HepG2 (cell line): ENCODE measurements at regions not wholly inside any gene's neighbourhood (a gene's known extent, or its start where the extent isn't known, plus 50 kb on each side); places are given as distances from the start of the nearest gene placed in this dataset.

Experiments
- ATAC-seq: fragments of 200-7000 bp; cut with Tn5 transposase; 3 replicates; pipeline ENCODE4 v1.9.1; 2020; ENCODE audit warnings: mild to moderate bottlenecking, moderate library complexity
- BruUV-seq: library from RNA; stranded (reverse); fragments of 400-500 nt; replicated peaks from 2 replicates; lab custom pipeline; 2021; lab: Mats Ljungman, UMichigan
- CTCF ChIA-PET: fragments of 300-600 bp; formaldehyde crosslinking; extraction: SDS; loops from one replicate; lab custom pipeline; 2021; ENCODE audit warnings: low total read pairs, inconsistent platforms, low intra/inter-chr PET ratio; lab: Yijun Ruan, JAX
- POLR2A ChIA-PET: fragments of 350-600 bp; sonication (Branson Sonifier 250); formaldehyde crosslinking; loops from one replicate; lab custom pipeline; 2020; ENCODE audit warnings: antibody characterized with exemption, inconsistent platforms; lab: Yijun Ruan, JAX
- DNase-seq: peaks from one replicate; pipeline ENCODE4 v3.0.0-alpha.2; 2015; ENCODE audit warnings: low spot score
- FAIRE-seq: peaks from 3 replicates; lab custom pipeline; 2011; peaks lifted over from hg19 to GRCh38; lab: Jason Lieb, UNC
- H2AFZ ChIP-seq: one replicate; pipeline ENCODE4 v1.6.1; 2011; ENCODE audit warnings: low read length, inconsistent platforms
- H3K27ac ChIP-seq: fragments of 300-600 bp; 3 replicates; pipeline ENCODE4 v1.8.0; 2011; ENCODE audit warnings: mixed run types, mild to moderate bottlenecking, mixed read lengths, low read length, inconsistent platforms; ENCODE audit not compliant: insufficient read depth; ENCODE audit errors: extremely low read length
- H3K27me3 ChIP-seq, 2 experiments: fragments of 200-600 bp in 1 of 2; 2 replicates in 1 of 2; 3 replicates in 1 of 2; pipeline versions ENCODE4 v1.6.0 to v1.8.0; 2011; ENCODE audit warnings: low read length in 2 of 2, mild to moderate bottlenecking in 2 of 2, moderate library complexity in 2 of 2, inconsistent platforms in 1 of 2; ENCODE audit not compliant: insufficient read depth in 2 of 2, control insufficient read depth in 1 of 2
- H3K36me3 ChIP-seq, 2 experiments: fragments of 200-600 bp in 1 of 2; replicated peaks in 1 of 2; 2 replicates in 1 of 2; 3 replicates in 1 of 2; pipeline versions ENCODE4 v1.5.1 to v1.8.0; 2011; ENCODE audit warnings: low read length in 2 of 2, inconsistent platforms in 1 of 2; ENCODE audit not compliant: insufficient read depth in 2 of 2, control insufficient read depth in 1 of 2
- H3K4me1 ChIP-seq: 2 replicates; pipeline ENCODE4 v1.5.1; 2012; ENCODE audit warnings: low read length, inconsistent platforms; ENCODE audit not compliant: insufficient read depth
- H3K4me2 ChIP-seq: 2 replicates; pipeline ENCODE4 v1.6.0; 2011; ENCODE audit warnings: low read depth, low read length, inconsistent platforms
- H3K4me3 ChIP-seq, 3 experiments: fragments of 200-600 bp in 1 of 3; sonication (generic), shearing (Covaris generic) in 1 of 3; replicated peaks in 1 of 3; 2 replicates each; pipeline ENCODE4 v1.5.1; 2011 to 2016; ENCODE audit warnings: low read length in 3 of 3, inconsistent platforms in 2 of 3, low read depth in 2 of 3, mild to moderate bottlenecking in 2 of 3, control low read depth in 1 of 3, mixed read lengths in 1 of 3; ENCODE audit not compliant: insufficient read depth in 1 of 3
- H3K79me2 ChIP-seq: one replicate; pipeline ENCODE4 v1.6.1; 2011; ENCODE audit warnings: low read length, inconsistent platforms; ENCODE audit not compliant: insufficient read depth
- H3K9ac ChIP-seq: 2 replicates; pipeline ENCODE4 v1.6.0; 2011; ENCODE audit warnings: mild to moderate bottlenecking, low read depth, low read length, inconsistent platforms; ENCODE audit not compliant: insufficient read depth
- H3K9me3 ChIP-seq: 2 replicates; pipeline ENCODE4 v1.5.1; 2012; ENCODE audit warnings: mild to moderate bottlenecking, low read length
- H4K20me1 ChIP-seq: 2 replicates; pipeline ENCODE4 v1.6.0; 2011; ENCODE audit warnings: inconsistent platforms, mild to moderate bottlenecking, low read length, moderate library complexity; ENCODE audit not compliant: insufficient read depth
- ADNP ChIP-seq: sonication (generic); formaldehyde crosslinking; IDR thresholded peaks from 2 replicates; pipeline ENCODE4 v1.4.0; 2020; ENCODE audit warnings: missing genetic modification reagents
- ARNT ChIP-seq: fragments of 450-650 bp; IDR thresholded peaks from 2 replicates; pipeline ENCODE4 v1.6.1; 2017
- ARNTL ChIP-seq: sonication (generic); formaldehyde crosslinking; IDR thresholded peaks from 2 replicates; pipeline ENCODE4 v1.4.0; 2020; ENCODE audit warnings: mild to moderate bottlenecking, missing genetic modification reagents
- CEBPB ChIP-seq: IDR thresholded peaks from 2 replicates; pipeline ENCODE4 v1.6.1; 2011; ENCODE audit warnings: low read depth, low read length, improper control_type of control experiment, borderline replicate concordance
- CEBPG ChIP-seq: IDR thresholded peaks from 2 replicates; pipeline ENCODE4 v1.6.1; 2016
- MAFF ChIP-seq: IDR thresholded peaks from 2 replicates; pipeline ENCODE4 v1.6.1; 2011; ENCODE audit warnings: low read depth, low read length, improper control_type of control experiment
- MXD4 ChIP-seq: IDR thresholded peaks from 2 replicates; pipeline ENCODE4 v1.6.1; 2016; ENCODE audit warnings: mild to moderate bottlenecking, missing biosample characterization, missing genetic modification reagents
- NCOA5 ChIP-seq: sonication (generic); formaldehyde crosslinking; IDR thresholded peaks from 2 replicates; pipeline ENCODE4 v1.4.0; 2020; ENCODE audit warnings: missing genetic modification reagents
- NCOR1 ChIP-seq: fragments of 200-600 bp; sonication (generic); IDR thresholded peaks from 2 replicates; pipeline ENCODE4 v1.7.0; 2017; ENCODE audit warnings: antibody characterized with exemption, low read length, borderline replicate concordance
- PITX1 ChIP-seq: sonication (generic); formaldehyde crosslinking; IDR thresholded peaks from 2 replicates; pipeline ENCODE4 v1.5.1; 2020; ENCODE audit warnings: mild to moderate bottlenecking, missing genetic modification reagents
- RBM22 ChIP-seq: fragments of 200-400 bp; formaldehyde crosslinking; optimal IDR thresholded peaks from 2 replicates; pipeline ENCODE3; 2017; ENCODE audit warnings: mild to moderate bottlenecking, low read length, moderate library complexity
- SOX13 ChIP-seq, 3 experiments: fragments of 450-650 bp in 1 of 3; sonication (generic) in 1 of 3; formaldehyde crosslinking in 1 of 3; IDR thresholded peaks in 2 of 3; conservative IDR thresholded peaks in 1 of 3; 2 replicates each; pipeline versions ENCODE4 v1.5.0 to v1.6.1; 2016 to 2020; ENCODE audit warnings: antibody characterized with exemption in 1 of 3, mild to moderate bottlenecking in 1 of 3, missing compliant biosample characterization in 1 of 3, missing genetic modification reagents in 1 of 3, moderate library complexity in 1 of 3
- SPEN ChIP-seq: sonication (generic); formaldehyde crosslinking; IDR thresholded peaks from 2 replicates; pipeline ENCODE4 v1.5.1; 2020; ENCODE audit warnings: low read depth, mild to moderate bottlenecking, missing genetic modification reagents
- THYN1 ChIP-seq: sonication (generic); formaldehyde crosslinking; IDR thresholded peaks from 2 replicates; pipeline ENCODE4 v1.8.1; 2023; ENCODE audit warnings: low read depth, mild to moderate bottlenecking, moderate library complexity, missing genetic modification reagents, borderline replicate concordance
- ZMAT5 ChIP-seq: sonication (generic); formaldehyde crosslinking; IDR thresholded peaks from 2 replicates; pipeline ENCODE4 v1.5.0; 2020; ENCODE audit warnings: mild to moderate bottlenecking, low read depth, missing genetic modification reagents, borderline replicate concordance
- ZNF496 ChIP-seq: sonication (generic); formaldehyde crosslinking; IDR thresholded peaks from 2 replicates; pipeline ENCODE4 v1.8.1; 2023; ENCODE audit warnings: mild to moderate bottlenecking, moderate library complexity, missing genetic modification reagents; ENCODE audit not compliant: insufficient replicate concordance
- ZNF546 ChIP-seq: sonication (generic); formaldehyde crosslinking; conservative IDR thresholded peaks from 2 replicates; pipeline ENCODE4 v1.8.1; 2023; ENCODE audit warnings: mild to moderate bottlenecking, missing genetic modification reagents
- ZNF720 ChIP-seq: sonication (generic); formaldehyde crosslinking; IDR thresholded peaks from 2 replicates; pipeline ENCODE4 v1.4.0; 2020; ENCODE audit warnings: missing genetic modification reagents
- WGBS: methylation state at CpG from one replicate; pipeline ENCODE4 v1.1.6; 2017; ENCODE audit warnings: low lambda C conversion rate; 5-methylcytosine and 5-hydroxymethylcytosine counted together
- in situ Hi-C: cut with HindIII; loops from 2 replicates; pipeline ENCODE4 v1.10.0; 2017; ENCODE audit warnings: low pct_unique_long_range_greater_than_20kb; ENCODE audit not compliant: extremely low pct_ligation_motif_present
- intact Hi-C: fragments of 100-400 bp; cut with micrococcal nuclease; formaldehyde crosslinking; loops from one replicate; pipeline ENCODE4 v1.10.0; 2022; ENCODE audit not compliant: unreplicated experiment

- TF ChIP-seq ZNF496 (CRISPR knock-in tag): no peak
Observed at GRCh38 chr5:15012061-15012460, 140.5 kb upstream of the ANKH start (continued).

GRCh38 chr5:15010936-15011335 lies 139.4 kb upstream of the ANKH start:
- intact Hi-C loops: no loop called here
- no peak overlapping the region for H3K4me2 ChIP-seq
- BruUV-seq: no TSS peak
- no peaks in the 10 kb centered on the region for H3K36me3 ChIP-seq
- no peak for FAIRE-seq
- no peak for TF ChIP-seq PITX1 (CRISPR knock-in tag)
- TF ChIP-seq SOX13 (IDR thresholded peaks at IDR 0.05): no peak
- peak in 1 of 2 experiments; percentile 27; a peak in 1 of 4 replicates for TF ChIP-seq SOX13 (CRISPR knock-in tag; conservative IDR thresholded peaks at IDR 0.05 in 1 of 2, IDR thresholded peaks at IDR 0.05 in 1 of 2)
- TF ChIP-seq, all 625 proteins: peak for 1
- ChIA-PET POLR2A (interaction anchor here (0.9 kb wide), 1 partner anchor 282 kb away, joined by 4 read pairs; no protein-coding TSS in a partner anchor), CTCF (no interaction called here)
- Histone ChIP-seq H2AFZ (no peak overlapping the region), H3K27me3 (no peaks in the 10 kb centered on the region), H3K4me1 (peaks cover 84% of the 10 kb centered on the region), H3K9me3 (no peaks in the 10 kb centered on the region), H3K27ac (no peak overlapping the region), H3K4me3 (no peak overlapping the region), H4K20me1 (no peaks in the 10 kb centered on the region), H3K9ac (no peak overlapping the region), H3K79me2 (no peaks in the 10 kb centered on the region)
- DNase-seq: peak; percentile 8
- in situ Hi-C loops: loop anchor here (5.0 kb wide), 2 partner anchors 139 to 284 kb away; partner anchors contain the start of gene ANKH
- no peak for ATAC-seq
- WGBS: 98% methylated on average over 3 of the region's 4 CpGs

GRCh38 chr5:15009420-15009819 lies 137.8 kb upstream of the ANKH start:
- intact Hi-C loops: loop anchor here (1.0 to 2.0 kb wide), 3 partner anchors 63 to 345 kb away; partner anchors contain the start of gene OTULIN
- Histone ChIP-seq H3K9ac (peak overlapping the region; percentile 71; the same call in 1 of the 2 replicates), H3K9me3 (no peaks in the 10 kb centered on the region), H3K4me1 (peaks cover 75% of the 10 kb centered on the region), H3K27me3 (no peaks in the 10 kb centered on the region), H3K4me3 (peak overlapping the region in 2 of 3 experiments; percentile 54 to 58; a peak in 3 of 6 replicates), H3K36me3 (no peaks in the 10 kb centered on the region), H3K79me2 (no peaks in the 10 kb centered on the region), H3K4me2 (peak overlapping the region; percentile 90), H4K20me1 (no peaks in the 10 kb centered on the region), H3K27ac (peak overlapping the region; percentile 78), H2AFZ (no peak overlapping the region)
- FAIRE-seq: peak; percentile 87
- DNase-seq: peak; percentile 96
- ChIA-PET CTCF (interaction anchor here (2.3 kb wide), 1 partner anchor 281 kb away, joined by 7 read pairs; no protein-coding TSS in a partner anchor), POLR2A (interaction anchor here (0.7 to 1.4 kb wide), 4 partner anchors 249 to 345 kb away, joined by 3 to 9 read pairs (median 3); partner anchors contain the start of gene OTULIN)
- BruUV-seq: no TSS peak
- in situ Hi-C loops: no loop called here
- under 1% methylated on average over 3 of the region's 3 CpGs for WGBS
- ATAC-seq: peak; percentile 76
- TF ChIP-seq RBM22: no peak
- TF ChIP-seq ZNF720 (CRISPR knock-in tag): no peak
- TF ChIP-seq NCOA5: no peak
- no peak for TF ChIP-seq SPEN
- TF ChIP-seq ARNT: no peak
- TF ChIP-seq CEBPG (CRISPR knock-in tag): peak; percentile 48
- no peak for TF ChIP-seq ZMAT5 (CRISPR knock-in tag)
- peak; percentile 79; the same call in 1 of the 2 replicates for TF ChIP-seq NCOR1
- TF ChIP-seq ARNTL (CRISPR knock-in tag): no peak
- no peak for TF ChIP-seq CEBPB
- TF ChIP-seq MXD4 (CRISPR knock-in tag): 0 out of 2 replicates have a peak, but pooled peaks have one; percentile 15
- no peak for TF ChIP-seq ADNP (CRISPR knock-in tag)
- no peak for TF ChIP-seq ZNF546
- no peak for TF ChIP-seq MAFF
- TF ChIP-seq THYN1 (CRISPR knock-in tag): no peak
